Astrocyte (in vitro differentiated cells and primary cell): ENCODE measurements at regions not wholly inside any gene's neighbourhood (a gene's known extent, or its start where the extent isn't known, plus 50 kb on each side); places are given as distances from the start of the nearest gene placed in this dataset.
A peak's percentile ranks its signal among the peaks of the same experiment; 100 is the strongest.

Experiments used
- DNase-seq: peaks from one replicate; pipeline ENCODE4 v3.0.0-alpha.2; 2010; ENCODE audit warnings: low read depth
- FAIRE-seq: peaks from 2 replicates; lab custom pipeline; 2011; peaks lifted over from hg19 to GRCh38; lab: Jason Lieb, UNC
- H2AFZ ChIP-seq: 2 replicates; pipeline ENCODE4 v1.6.0; 2012; ENCODE audit warnings: low read depth, low read length, inconsistent platforms
- H3K27ac ChIP-seq: 2 replicates; pipeline ENCODE4 v1.5.1; 2011; ENCODE audit warnings: low read depth, low read length, inconsistent platforms
- H3K27me3 ChIP-seq: 2 replicates; pipeline ENCODE4 v1.6.0; 2011; ENCODE audit warnings: low read length, inconsistent platforms; ENCODE audit not compliant: insufficient read depth
- H3K36me3 ChIP-seq: 2 replicates; pipeline ENCODE4 v1.5.1; 2011; ENCODE audit warnings: low read length, inconsistent platforms; ENCODE audit not compliant: insufficient read depth
- H3K4me1 ChIP-seq: 2 replicates; pipeline ENCODE4 v1.5.1; 2011; ENCODE audit warnings: low read length, inconsistent platforms; ENCODE audit not compliant: insufficient read depth
- H3K4me2 ChIP-seq: 2 replicates; pipeline ENCODE4 v1.6.0; 2012; ENCODE audit warnings: low read length, inconsistent platforms
- H3K4me3 ChIP-seq: 2 replicates; pipeline ENCODE4 v1.5.1; 2011; ENCODE audit warnings: low read depth, mild to moderate bottlenecking, low read length, inconsistent platforms; ENCODE audit not compliant: insufficient read depth
- H3K79me2 ChIP-seq: 2 replicates; pipeline ENCODE4 v1.6.0; 2012; ENCODE audit warnings: mild to moderate bottlenecking, low read length, inconsistent platforms; ENCODE audit not compliant: insufficient read depth
- H3K9ac ChIP-seq: 2 replicates; pipeline ENCODE4 v1.6.0; 2012; ENCODE audit warnings: mild to moderate bottlenecking, low read length, inconsistent platforms
- H3K9me3 ChIP-seq: 2 replicates; pipeline ENCODE4 v1.5.1; 2012; ENCODE audit warnings: low read depth, mild to moderate bottlenecking, low read length, inconsistent platforms; ENCODE audit not compliant: insufficient read depth
- H4K20me1 ChIP-seq: 2 replicates; pipeline ENCODE4 v1.6.0; 2012; ENCODE audit warnings: low read length, inconsistent platforms; ENCODE audit not compliant: insufficient read depth
- H3K27ac Mint-ChIP-seq: one replicate; pipeline ENCODE4 v1.8.0; 2021; ENCODE audit warnings: mild to moderate bottlenecking, mixed read lengths; ENCODE audit not compliant: unreplicated experiment
- H3K27me3 Mint-ChIP-seq: one replicate; pipeline ENCODE4 v1.8.0; 2021; ENCODE audit warnings: low read depth, mixed read lengths; ENCODE audit not compliant: unreplicated experiment
- H3K36me3 Mint-ChIP-seq: one replicate; pipeline ENCODE4 v1.8.0; 2021; ENCODE audit warnings: low read depth, mixed read lengths; ENCODE audit not compliant: unreplicated experiment
- H3K4me1 Mint-ChIP-seq: one replicate; pipeline ENCODE4 v1.8.0; 2021; ENCODE audit warnings: low read depth, mixed read lengths; ENCODE audit not compliant: unreplicated experiment
- H3K4me3 Mint-ChIP-seq: one replicate; pipeline ENCODE4 v1.8.0; 2021; ENCODE audit warnings: mild to moderate bottlenecking, moderate library complexity, mixed read lengths; ENCODE audit not compliant: unreplicated experiment
- H3K9me3 Mint-ChIP-seq: one replicate; pipeline ENCODE4 v1.8.0; 2021; ENCODE audit warnings: mild to moderate bottlenecking, mixed read lengths; ENCODE audit not compliant: unreplicated experiment
- CTCF ChIP-seq: IDR thresholded peaks from 2 replicates; pipeline ENCODE4 v1.5.1; 2011; ENCODE audit warnings: low read depth, mild to moderate bottlenecking, inconsistent platforms, low read length, moderate library complexity; ENCODE audit not compliant: insufficient read depth
- EZH2 ChIP-seq: IDR thresholded peaks from 2 replicates; pipeline ENCODE4 v1.6.1; 2012; ENCODE audit warnings: mild to moderate bottlenecking, low read length, inconsistent platforms; ENCODE audit not compliant: insufficient read depth

GRCh38 chr4:44563496-44563895 lies 87.9 kb downstream of the YIPF7 start:
- Histone ChIP-seq H3K27me3 (no peaks in the 10 kb centered on the region), H3K27ac (no peak overlapping the region), H3K9me3 (no peaks in the 10 kb centered on the region), H3K36me3 (no peaks in the 10 kb centered on the region), H2AFZ (no peak overlapping the region), H3K79me2 (no peaks in the 10 kb centered on the region), H4K20me1 (no peaks in the 10 kb centered on the region), H3K4me1 (no peaks in the 10 kb centered on the region), H3K4me2 (no peak overlapping the region), H3K4me3 (no peak overlapping the region), H3K9ac (no peak overlapping the region)
- no peaks in the 10 kb centered on the region for H3K36me3 Mint-ChIP-seq
- H3K27me3 Mint-ChIP-seq = no peaks in the 10 kb centered on the region
- DNase-seq = no peak
- H3K4me1 Mint-ChIP-seq = peaks cover 4% of the 10 kb centered on the region
- no peak overlapping the region for H3K4me3 Mint-ChIP-seq
- H3K27ac Mint-ChIP-seq = no peak overlapping the region
- TF ChIP-seq EZH2 = no peak
- no peak for TF ChIP-seq CTCF
- FAIRE-seq = no peak
- no peaks in the 10 kb centered on the region for H3K9me3 Mint-ChIP-seq

GRCh38 chr4:44558031-44558605 lies 93.3 kb downstream of the YIPF7 start:
- no peak overlapping the region for H3K27ac ChIP-seq
- Mint-ChIP-seq H3K4me1 (no peaks in the 10 kb centered on the region), H3K27ac (no peak overlapping the region), H3K4me3 (no peak overlapping the region), H3K27me3 (no peaks in the 10 kb centered on the region), H3K9me3 (no peaks in the 10 kb centered on the region), H3K36me3 (no peaks in the 10 kb centered on the region)
- H2AFZ ChIP-seq = no peak overlapping the region
- H3K79me2 ChIP-seq = no peaks in the 10 kb centered on the region
- H3K4me3 ChIP-seq = no peak overlapping the region
- no peaks in the 10 kb centered on the region for H3K27me3 ChIP-seq
- H3K9ac ChIP-seq = no peak overlapping the region
- no peaks in the 10 kb centered on the region for H4K20me1 ChIP-seq
- no peaks in the 10 kb centered on the region for H3K36me3 ChIP-seq
- H3K4me1 ChIP-seq = no peaks in the 10 kb centered on the region
- no peaks in the 10 kb centered on the region for H3K9me3 ChIP-seq
- H3K4me2 ChIP-seq = no peak overlapping the region
- DNase-seq (peak; percentile 23), FAIRE-seq (no peak)
- no peak for TF ChIP-seq EZH2
- TF ChIP-seq CTCF = no peak

- Mint-ChIP-seq H3K27ac (no peak overlapping the region), H3K4me3 (no peak overlapping the region), H3K27me3 (no peaks in the 10 kb centered on the region), H3K4me1 (no peaks in the 10 kb centered on the region), H3K36me3 (no peaks in the 10 kb centered on the region), H3K9me3 (no peaks in the 10 kb centered on the region)
- no peak overlapping the region for H3K27ac ChIP-seq
- H2AFZ ChIP-seq = no peak overlapping the region
- no peaks in the 10 kb centered on the region for H3K27me3 ChIP-seq
- FAIRE-seq (no peak), DNase-seq (no peak)
- TF ChIP-seq EZH2 = no peak
- TF ChIP-seq CTCF = no peak
- H3K9ac ChIP-seq = no peak overlapping the region
- no peak overlapping the region for H3K4me2 ChIP-seq
- H3K4me3 ChIP-seq = no peak overlapping the region
- H3K9me3 ChIP-seq = no peaks in the 10 kb centered on the region
- H3K79me2 ChIP-seq = no peaks in the 10 kb centered on the region
- no peaks in the 10 kb centered on the region for H4K20me1 ChIP-seq
- no peaks in the 10 kb centered on the region for H3K36me3 ChIP-seq
- H3K4me1 ChIP-seq = no peaks in the 10 kb centered on the region
Measured at GRCh38 chr4:44554768-44555167, 96.7 kb downstream of the YIPF7 start.
